ENCODE measurements at regions not wholly inside any gene's neighbourhood (a gene's known extent, or its start where the extent isn't known, plus 50 kb on each side); places are given as distances from the start of the nearest gene placed in this dataset.

DNA sequence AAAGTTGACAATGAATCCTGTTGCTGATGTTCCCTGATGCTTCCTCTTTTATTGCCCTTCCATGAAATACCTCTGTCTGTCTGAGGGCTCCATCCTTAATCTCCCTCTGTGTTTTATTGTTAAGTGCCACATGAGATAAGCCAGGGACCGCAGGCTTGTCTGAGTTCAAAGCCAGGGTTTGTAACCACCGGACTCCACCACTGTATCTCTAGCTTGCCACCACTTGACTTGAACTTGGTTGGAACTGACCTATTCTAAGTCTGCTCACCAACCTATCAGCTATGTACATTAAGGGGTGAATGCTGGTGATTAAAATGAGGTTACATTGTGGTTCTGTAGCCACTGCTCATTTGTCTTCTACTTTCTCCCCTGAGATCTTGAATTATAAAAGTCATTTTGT lies 328.5 kb upstream of the ZEB2 start:
- Mint-ChIP-seq H3K4me1 (no peaks in the 10 kb centered on the region), H3K36me3 (ENCODE audit: low read depth) (no peaks in the 10 kb centered on the region), H3K4me3 (no peak overlapping the region), H3K27ac (no peak overlapping the region), H3K9me3 (no peaks in the 10 kb centered on the region), H3K27me3 (no peaks in the 10 kb centered on the region)
- CTCF ChIA-PET, result no interaction called here
- POLR2A ChIA-PET, result no interaction called here
- no peak for DNase-seq

- no peak for DNase-seq
- H3K4me3 Mint-ChIP-seq, result no peak overlapping the region
- no peaks in the 10 kb centered on the region for H3K9me3 Mint-ChIP-seq
- H3K27me3 Mint-ChIP-seq, result no peaks in the 10 kb centered on the region
- CTCF ChIA-PET, result no interaction called here
- no peaks in the 10 kb centered on the region for H3K36me3 Mint-ChIP-seq (ENCODE audit: low read depth)
- POLR2A ChIA-PET, result no interaction called here
- no peaks in the 10 kb centered on the region for H3K4me1 Mint-ChIP-seq
- no peak overlapping the region for H3K27ac Mint-ChIP-seq
Measured at GRCh38 chr2:144847347-144848080, 327.6 kb upstream of the ZEB2 start.

GRCh38 chr2:144836635-144837350 lies 316.9 kb upstream of the ZEB2 start:
- CTCF ChIA-PET, result no interaction called here

GRCh38 chr2:144835634-144836350 lies 315.9 kb upstream of the ZEB2 start:
- Mint-ChIP-seq H3K9me3 (no peaks in the 10 kb centered on the region), H3K27ac (no peak overlapping the region), H3K36me3 (ENCODE audit: low read depth) (no peaks in the 10 kb centered on the region), H3K4me1 (no peaks in the 10 kb centered on the region), H3K4me3 (no peak overlapping the region), H3K27me3 (peaks cover 3% of the 10 kb centered on the region)
- ChIA-PET CTCF (no interaction called here), POLR2A (no interaction called here)
- DNase-seq, result no peak

More at GRCh38 chr2:144836635-144837350, 316.9 kb upstream of the ZEB2 start:
- no peaks in the 10 kb centered on the region for H3K4me1 Mint-ChIP-seq
- no peak for DNase-seq
- H3K27ac Mint-ChIP-seq, result no peak overlapping the region
- no peaks in the 10 kb centered on the region for H3K9me3 Mint-ChIP-seq
- no peaks in the 10 kb centered on the region for H3K36me3 Mint-ChIP-seq (ENCODE audit: low read depth)
- no peak overlapping the region for H3K4me3 Mint-ChIP-seq
- H3K27me3 Mint-ChIP-seq, result peaks cover 3% of the 10 kb centered on the region
- POLR2A ChIA-PET, result no interaction called here

DNA sequence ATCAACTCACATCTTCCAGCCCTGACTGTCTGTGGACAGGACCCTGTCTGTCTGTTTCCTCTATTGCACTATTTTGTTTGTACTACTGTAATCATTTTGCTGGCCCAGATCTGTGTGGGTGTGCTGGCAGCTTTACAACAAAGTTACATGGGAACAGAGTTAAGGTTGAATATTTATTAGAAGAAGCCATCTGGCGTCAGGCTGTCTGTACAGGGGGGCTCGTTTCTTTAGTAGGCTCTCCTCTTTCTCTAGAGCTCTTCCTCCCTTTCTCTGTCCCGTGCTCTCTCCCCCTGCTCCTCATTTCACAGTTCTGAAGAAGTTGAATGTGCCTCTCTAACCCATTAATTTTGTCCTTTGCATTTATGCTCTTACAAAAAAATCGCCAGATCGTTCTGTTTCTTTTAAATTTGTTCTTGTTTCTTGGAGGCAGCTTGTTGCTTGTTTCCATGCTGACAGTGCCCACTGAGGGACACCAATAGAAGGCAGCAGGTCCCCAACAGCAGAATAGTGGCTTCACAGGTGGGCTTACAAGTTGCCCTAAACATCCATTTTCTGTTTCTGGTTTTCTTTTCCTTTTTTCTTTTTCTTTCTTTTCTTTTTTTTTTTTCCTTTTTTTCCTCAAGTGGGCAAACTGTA lies 315.2 kb upstream of the ZEB2 start:
- CTCF ChIA-PET, result no interaction called here
- H3K27ac Mint-ChIP-seq, result no peak overlapping the region
- no peak overlapping the region for H3K4me3 Mint-ChIP-seq
- no peaks in the 10 kb centered on the region for H3K9me3 Mint-ChIP-seq
- H3K27me3 Mint-ChIP-seq, result peaks cover 3% of the 10 kb centered on the region
- no peaks in the 10 kb centered on the region for H3K4me1 Mint-ChIP-seq
- DNase-seq, result no peak
- POLR2A ChIA-PET, result no interaction called here
- H3K36me3 Mint-ChIP-seq (ENCODE audit: low read depth), result no peaks in the 10 kb centered on the region

DNA sequence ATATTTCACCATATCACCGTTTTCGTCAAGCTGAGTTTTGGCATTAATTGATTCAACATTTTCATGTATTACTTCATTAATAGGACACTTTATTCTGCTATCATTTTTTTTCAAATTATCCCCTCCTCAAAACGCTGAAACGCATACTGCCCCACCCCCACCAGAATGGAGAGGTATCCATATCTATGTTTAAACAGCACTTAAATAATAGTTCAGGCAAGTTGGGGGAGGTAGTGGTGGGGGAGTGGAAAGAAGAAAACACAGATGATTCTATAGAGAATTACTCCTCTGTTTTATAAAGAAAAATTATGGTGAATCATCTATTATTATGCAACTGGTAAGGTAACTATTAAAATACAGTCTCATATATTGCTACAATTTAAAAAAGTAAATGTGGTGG lies 314.4 kb upstream of the ZEB2 start:
- Mint-ChIP-seq H3K36me3 (ENCODE audit: low read depth) (no peaks in the 10 kb centered on the region), H3K4me3 (no peak overlapping the region), H3K27ac (no peak overlapping the region), H3K27me3 (peaks cover 3% of the 10 kb centered on the region), H3K4me1 (no peaks in the 10 kb centered on the region), H3K9me3 (no peaks in the 10 kb centered on the region)
- ChIA-PET CTCF (no interaction called here), POLR2A (no interaction called here)
- DNase-seq, result no peak

- H3K4me3 Mint-ChIP-seq, result no peak overlapping the region
- ChIA-PET CTCF (no interaction called here), POLR2A (no interaction called here)
- peaks cover 5% of the 10 kb centered on the region for H3K27me3 Mint-ChIP-seq
- DNase-seq, result no peak
- no peak overlapping the region for H3K27ac Mint-ChIP-seq
- no peaks in the 10 kb centered on the region for H3K36me3 Mint-ChIP-seq (ENCODE audit: low read depth)
- no peaks in the 10 kb centered on the region for H3K4me1 Mint-ChIP-seq
- H3K9me3 Mint-ChIP-seq, result no peaks in the 10 kb centered on the region
Measured at GRCh38 chr2:144833075-144833637, 313.2 kb upstream of the ZEB2 start.

DNA sequence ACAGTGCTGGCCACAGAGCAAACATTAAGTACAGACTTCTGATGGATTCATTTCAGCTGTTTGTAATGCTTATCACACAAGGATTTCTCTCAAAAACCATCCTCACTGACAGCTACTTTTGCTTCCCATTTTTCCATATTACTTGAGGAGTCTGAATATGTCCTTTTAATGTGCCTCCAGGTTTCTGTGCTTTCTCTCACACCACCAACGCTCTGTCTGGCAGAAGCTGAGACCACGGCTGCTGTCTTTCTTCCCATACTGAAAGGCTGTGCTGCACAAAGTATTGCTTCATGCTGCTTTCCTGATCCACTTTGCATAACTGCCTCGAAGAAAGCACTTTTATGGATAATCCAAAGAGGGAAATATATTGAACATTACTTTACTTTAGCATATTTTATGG lies 312.1 kb upstream of the ZEB2 start:
- H3K4me3 Mint-ChIP-seq, result no peak overlapping the region
- no peaks in the 10 kb centered on the region for H3K9me3 Mint-ChIP-seq
- H3K27me3 Mint-ChIP-seq, result peaks cover 3% of the 10 kb centered on the region
- ChIA-PET POLR2A (no interaction called here), CTCF (no interaction called here)
- no peak overlapping the region for H3K27ac Mint-ChIP-seq
- DNase-seq, result no peak
- H3K4me1 Mint-ChIP-seq, result no peaks in the 10 kb centered on the region
- no peaks in the 10 kb centered on the region for H3K36me3 Mint-ChIP-seq (ENCODE audit: low read depth)

DNA sequence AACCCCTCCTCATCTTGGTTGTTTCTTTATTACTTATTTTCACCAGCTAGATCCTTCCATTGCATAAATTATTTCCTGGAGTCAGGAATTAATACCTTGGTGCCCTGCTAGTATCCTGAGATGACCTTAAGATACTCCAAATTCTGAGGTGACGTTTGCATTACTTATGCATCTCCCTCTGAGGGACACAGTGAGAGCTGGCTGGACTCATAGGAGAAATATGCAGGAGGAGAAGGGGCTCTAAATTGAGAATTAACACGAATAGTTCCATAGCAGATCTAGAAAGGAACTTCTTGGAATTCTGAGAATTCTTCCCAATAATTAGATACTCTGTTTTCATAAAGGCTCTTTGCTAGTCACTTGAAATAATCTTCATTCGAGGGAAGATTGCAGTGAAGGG lies 310.6 kb upstream of the ZEB2 start:
- ChIA-PET POLR2A (no interaction called here), CTCF (no interaction called here)
- DNase-seq, result no peak
- no peaks in the 10 kb centered on the region for H3K36me3 Mint-ChIP-seq (ENCODE audit: low read depth)
- H3K27me3 Mint-ChIP-seq, result peaks cover 3% of the 10 kb centered on the region
- H3K27ac Mint-ChIP-seq, result no peak overlapping the region
- no peaks in the 10 kb centered on the region for H3K9me3 Mint-ChIP-seq
- H3K4me3 Mint-ChIP-seq, result no peak overlapping the region
- H3K4me1 Mint-ChIP-seq, result no peaks in the 10 kb centered on the region

- H3K27ac Mint-ChIP-seq, result no peak overlapping the region
- ChIA-PET POLR2A (no interaction called here), CTCF (no interaction called here)
- no peak for DNase-seq
- no peaks in the 10 kb centered on the region for H3K4me1 Mint-ChIP-seq
- no peaks in the 10 kb centered on the region for H3K9me3 Mint-ChIP-seq
- H3K27me3 Mint-ChIP-seq, result peaks cover 3% of the 10 kb centered on the region
- H3K36me3 Mint-ChIP-seq (ENCODE audit: low read depth), result no peaks in the 10 kb centered on the region
- no peak overlapping the region for H3K4me3 Mint-ChIP-seq
Measured at GRCh38 chr2:144827404-144827803, 307.5 kb upstream of the ZEB2 start.

DNA sequence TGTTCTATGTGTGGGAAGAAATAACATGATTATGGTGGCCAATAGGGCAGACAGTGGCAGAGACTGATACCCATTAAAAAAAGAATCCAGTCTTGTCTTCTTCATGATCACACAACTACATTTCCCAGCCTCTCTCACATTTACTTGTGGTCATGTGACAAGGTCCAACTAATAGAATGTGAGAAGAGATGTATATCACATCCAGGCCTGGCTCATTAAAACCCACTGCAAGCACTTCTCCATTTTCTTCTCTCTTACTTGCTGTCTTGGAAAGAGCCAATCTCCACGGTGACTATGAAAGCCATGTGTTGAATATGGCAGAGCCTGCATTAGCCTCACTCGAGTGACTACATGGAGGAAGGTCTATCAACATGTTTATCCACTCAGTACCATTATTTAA lies 306.2 kb upstream of the ZEB2 start:
- Mint-ChIP-seq H3K4me3 (no peak overlapping the region), H3K27me3 (peaks cover 3% of the 10 kb centered on the region), H3K4me1 (no peaks in the 10 kb centered on the region), H3K27ac (no peak overlapping the region), H3K9me3 (no peaks in the 10 kb centered on the region), H3K36me3 (ENCODE audit: low read depth) (no peaks in the 10 kb centered on the region)
- CTCF ChIA-PET, result no interaction called here
- no peak for DNase-seq
- POLR2A ChIA-PET, result no interaction called here

GRCh38 chr2:144825331-144826020 lies 305.6 kb upstream of the ZEB2 start:
- H3K36me3 Mint-ChIP-seq (ENCODE audit: low read depth), result no peaks in the 10 kb centered on the region
- H3K27me3 Mint-ChIP-seq, result peaks cover 3% of the 10 kb centered on the region
- no peak overlapping the region for H3K4me3 Mint-ChIP-seq
- H3K9me3 Mint-ChIP-seq, result no peaks in the 10 kb centered on the region
- ChIA-PET POLR2A (no interaction called here), CTCF (no interaction called here)
- H3K27ac Mint-ChIP-seq, result no peak overlapping the region
- H3K4me1 Mint-ChIP-seq, result no peaks in the 10 kb centered on the region
- no peak for DNase-seq
